Frontal cortex (tissue), 3 donors: ENCODE measurements at regions not wholly inside any gene's neighbourhood (a gene's known extent, or its start where the extent isn't known, plus 50 kb on each side); places are given as distances from the start of the nearest gene placed in this dataset.

Experiments
- DNase-seq, 2 donors: peaks; one replicate each; pipeline ENCODE4 v3.0.0; 2012; ENCODE audit warnings: low spot score in 2 of 2
- FAIRE-seq: peaks from 2 replicates; lab custom pipeline; 2012; peaks lifted over from hg19 to GRCh38; lab: Jason Lieb, UNC
- donor health status: control.
- donor health status: control.
- donor health status: control.

DNA sequence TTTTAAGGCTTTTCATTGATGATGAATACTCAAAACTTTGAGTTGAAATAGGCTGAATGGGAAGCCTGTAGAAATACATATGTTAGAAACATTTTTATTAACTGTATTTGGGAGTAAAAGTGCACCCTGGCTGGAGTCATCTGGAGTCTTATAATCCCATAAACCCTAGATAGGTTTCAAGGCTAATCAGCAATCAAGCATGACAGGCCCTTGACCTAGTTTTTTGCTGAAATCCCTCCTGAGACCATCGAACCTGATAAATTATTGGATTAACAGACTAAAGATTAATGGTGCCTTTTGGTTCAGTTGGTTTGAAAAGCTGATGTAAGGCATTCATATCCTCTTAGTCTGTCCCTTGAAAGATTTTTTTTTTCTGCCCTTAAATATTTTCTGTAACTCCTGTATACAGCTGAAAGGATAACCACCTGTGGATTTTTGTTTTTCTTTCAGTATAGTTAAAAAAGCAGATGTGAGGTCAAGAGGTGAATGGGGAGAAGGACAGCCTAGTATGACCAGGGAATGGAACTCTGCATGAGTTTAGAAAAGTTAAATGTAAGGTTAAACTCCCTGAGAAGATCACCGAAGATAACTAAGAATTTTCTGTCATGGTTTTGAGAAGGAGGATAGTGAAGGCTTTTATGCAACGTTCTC is 69.4 kb upstream of the STXBP5L start:
- no peak for DNase-seq
- no peak for FAIRE-seq

GRCh38 chr3:120839120-120839519 is 68.9 kb upstream of the STXBP5L start:
- DNase-seq (no peak), FAIRE-seq (no peak)

GRCh38 chr3:120841264-120841663 is 66.7 kb upstream of the STXBP5L start:
- DNase-seq (no peak), FAIRE-seq (no peak)

GRCh38 chr3:120846073-120846472 is 61.9 kb upstream of the STXBP5L start:
- FAIRE-seq (no peak), DNase-seq (no peak)

DNA sequence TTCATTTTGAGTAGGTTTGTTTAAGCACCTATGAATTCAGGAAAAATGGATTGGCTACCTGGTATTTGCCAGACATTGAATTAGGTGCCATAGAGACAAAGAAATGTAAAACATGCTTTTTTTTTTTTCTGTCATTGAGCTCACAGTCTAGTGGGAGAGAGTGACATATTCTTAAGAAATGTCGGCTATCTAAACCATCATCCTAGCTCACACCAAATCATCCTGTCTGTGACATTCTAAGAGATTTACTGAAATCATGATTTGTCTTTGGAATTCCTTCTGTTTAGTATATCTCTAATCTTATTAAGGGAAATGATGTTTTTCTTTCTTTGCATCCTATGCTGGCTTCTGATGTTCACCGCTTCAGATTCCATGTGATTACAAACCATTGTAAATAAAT is 59.5 kb upstream of the STXBP5L start:
- FAIRE-seq = no peak
- DNase-seq = no peak

DNA sequence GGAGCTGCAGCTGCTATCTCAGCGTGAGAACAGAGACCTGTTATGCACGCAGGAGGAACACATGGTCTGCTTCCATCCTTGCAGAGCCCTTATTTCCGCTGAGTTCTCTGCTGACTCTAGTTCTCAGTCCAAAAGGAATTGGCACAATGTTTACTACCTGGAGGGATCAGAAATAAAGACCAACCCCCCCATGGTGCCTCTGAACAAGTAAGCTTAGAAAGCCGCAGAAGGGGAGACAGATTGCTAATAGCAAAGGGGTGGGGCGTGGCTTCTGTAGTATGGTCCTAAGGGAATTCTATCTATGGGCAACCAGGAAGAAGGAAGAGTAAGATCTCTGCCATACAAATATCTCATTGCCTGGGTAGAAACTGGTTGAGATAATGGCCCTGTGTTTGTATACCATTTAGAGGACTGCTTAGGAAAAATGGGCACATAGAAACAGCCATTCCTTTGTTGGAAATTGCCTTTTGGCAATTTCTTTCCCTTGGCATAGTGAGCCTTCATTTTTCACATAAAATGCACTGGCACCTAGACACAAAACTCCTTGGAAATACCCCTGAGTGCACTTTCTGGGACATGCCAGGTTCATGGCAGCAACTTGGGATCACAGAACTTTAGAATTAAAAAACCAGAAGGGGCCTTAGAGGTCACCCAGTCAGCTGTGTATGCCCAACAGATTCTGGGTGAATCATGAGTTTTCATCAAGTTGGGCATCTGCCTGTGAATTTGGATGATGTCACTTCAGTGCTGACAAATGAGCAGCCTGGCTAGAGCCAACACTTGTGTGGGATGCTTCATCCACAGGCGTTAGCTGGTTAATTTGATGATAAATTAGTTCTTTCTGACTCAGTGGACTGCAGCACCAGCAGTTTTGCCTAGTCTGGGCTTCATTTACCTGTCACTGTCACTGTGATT is 57.4 kb upstream of the STXBP5L start:
- no peak for FAIRE-seq

DNA sequence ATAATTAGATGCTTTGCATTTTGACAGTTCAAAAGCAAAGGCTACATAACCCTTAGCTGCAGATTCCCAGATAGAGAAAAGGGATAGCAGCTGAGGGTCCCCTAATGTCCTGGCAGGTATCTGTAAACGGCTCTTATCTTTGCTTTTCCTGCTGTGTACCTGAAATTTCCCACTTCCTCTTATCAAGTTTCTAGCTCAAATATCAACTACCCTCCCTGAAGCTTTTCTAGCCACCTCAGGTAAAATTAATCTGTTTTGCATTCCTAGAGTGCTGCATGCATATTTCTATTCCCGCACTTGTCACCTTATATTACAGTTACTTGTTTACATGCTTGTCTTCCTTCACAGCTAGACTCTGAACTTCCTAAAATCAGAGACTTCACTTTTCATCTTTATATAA is 55.6 kb upstream of the STXBP5L start:
- FAIRE-seq = no peak
- DNase-seq = no peak

More for the DNA sequence above, 57.4 kb upstream of the STXBP5L start:
- no peak for DNase-seq

DNA sequence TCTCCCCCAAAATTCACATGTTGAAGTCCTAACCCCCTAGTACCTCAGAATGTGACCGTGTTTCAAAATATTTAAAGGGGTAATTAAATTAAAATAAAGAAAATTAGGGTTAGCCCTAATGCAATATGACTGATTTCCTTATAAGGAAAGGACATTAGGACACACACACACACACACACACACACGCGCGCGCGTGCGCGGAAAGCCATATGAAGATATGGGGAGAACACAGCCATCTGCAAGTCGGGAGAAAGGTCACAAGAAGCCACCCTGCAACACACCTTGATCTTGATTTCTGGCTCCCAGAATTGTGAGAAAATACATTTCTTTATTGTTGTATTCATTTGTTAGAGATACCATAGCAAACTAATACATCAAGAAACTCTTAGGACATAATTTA is 54.6 kb upstream of the STXBP5L start:
- DNase-seq = no peak
- FAIRE-seq = no peak

DNA sequence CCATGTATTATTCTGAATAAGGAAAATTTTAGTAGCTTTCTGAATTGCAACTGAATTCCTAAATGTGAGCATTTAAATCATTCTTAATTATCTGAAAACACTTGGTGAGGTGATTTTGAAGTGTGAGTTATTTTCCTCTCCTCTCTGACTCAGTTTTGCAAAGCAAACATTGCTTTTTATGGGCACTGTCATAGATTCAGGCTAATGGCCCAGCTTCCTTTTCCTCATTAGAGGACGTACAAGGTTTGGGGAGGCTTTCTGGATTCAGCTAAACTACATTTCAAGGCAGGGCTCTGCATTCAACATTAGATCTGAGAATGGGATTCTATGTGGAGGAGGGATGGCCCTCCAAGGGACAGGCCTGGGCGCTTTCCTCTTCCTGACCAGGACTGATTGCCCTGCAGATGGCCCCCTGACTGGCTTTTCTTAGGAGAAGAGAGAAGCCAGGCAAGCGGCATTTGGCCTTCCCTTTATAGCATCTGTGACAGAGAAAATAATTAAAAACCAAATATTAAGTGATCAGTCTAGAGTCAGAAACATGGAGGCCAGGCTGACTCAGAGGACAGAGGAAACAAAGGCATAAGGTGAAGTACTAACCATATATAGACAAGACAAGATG is 53.0 kb upstream of the STXBP5L start:
- FAIRE-seq (no peak), DNase-seq (no peak)

DNA sequence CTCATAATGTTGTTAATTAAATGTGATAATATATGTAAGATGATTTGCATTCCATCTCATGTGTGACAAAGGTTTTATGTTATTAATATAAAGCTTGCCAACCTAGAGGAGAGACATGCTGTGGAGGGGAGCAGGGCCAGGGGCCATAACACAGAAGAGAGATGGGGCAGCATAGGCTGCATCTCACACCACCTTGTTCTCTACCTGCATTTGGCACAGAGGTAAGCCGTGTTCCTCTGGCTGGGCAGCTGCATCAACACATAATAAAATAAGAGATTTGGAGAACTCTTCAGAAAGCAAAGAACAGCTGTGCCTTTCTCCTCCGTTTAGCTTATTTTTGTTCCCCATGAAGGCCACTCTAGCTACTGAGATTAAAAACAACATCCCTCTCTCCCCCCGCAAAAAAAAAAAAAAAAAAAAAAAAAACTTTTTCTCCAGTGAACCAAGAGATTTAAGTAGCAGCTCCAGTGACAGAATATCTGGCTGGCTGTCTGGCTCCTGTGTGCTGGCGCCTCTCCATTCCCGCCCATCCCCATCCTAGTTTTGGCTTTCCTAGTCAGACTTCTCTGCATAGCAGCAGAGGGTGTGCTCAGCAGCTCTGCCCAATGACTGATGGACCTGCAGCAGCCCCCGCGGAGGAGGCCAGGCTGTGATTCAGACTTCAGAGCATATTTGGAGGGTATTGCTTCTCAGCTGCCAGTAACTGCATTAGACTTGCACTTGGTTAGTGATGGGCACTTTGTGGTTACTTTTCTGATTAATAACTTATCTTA is 52.2 kb upstream of the STXBP5L start:
- no peak for FAIRE-seq
- DNase-seq = peak; percentile 4 to 29
